ENCODE measurements at regions not wholly inside any gene's neighbourhood (a gene's known extent, or its start where the extent isn't known, plus 50 kb on each side); places are given as distances from the start of the nearest gene placed in this dataset.

DNA sequence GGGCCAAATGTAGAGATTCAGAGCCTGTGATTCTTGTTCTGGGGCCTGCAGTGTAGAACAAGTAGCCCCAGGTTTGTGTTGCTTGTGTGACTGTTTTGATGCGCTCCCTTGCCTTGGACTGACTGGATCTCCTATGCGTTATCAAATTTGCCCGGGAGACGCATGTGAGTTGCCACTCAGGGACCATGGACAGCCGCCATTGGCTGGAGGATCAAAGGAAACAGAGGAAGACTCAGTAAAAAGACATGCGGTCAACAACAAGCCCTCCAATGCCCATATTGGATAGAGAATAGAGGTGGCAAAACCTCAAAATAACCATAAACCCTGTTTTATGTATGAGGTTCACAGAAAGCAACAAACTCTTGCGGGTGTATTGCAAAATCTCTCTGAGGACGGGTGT lies 327.5 kb upstream of the IGFBP7 start:
- TF ChIP-seq, protein P1, sequence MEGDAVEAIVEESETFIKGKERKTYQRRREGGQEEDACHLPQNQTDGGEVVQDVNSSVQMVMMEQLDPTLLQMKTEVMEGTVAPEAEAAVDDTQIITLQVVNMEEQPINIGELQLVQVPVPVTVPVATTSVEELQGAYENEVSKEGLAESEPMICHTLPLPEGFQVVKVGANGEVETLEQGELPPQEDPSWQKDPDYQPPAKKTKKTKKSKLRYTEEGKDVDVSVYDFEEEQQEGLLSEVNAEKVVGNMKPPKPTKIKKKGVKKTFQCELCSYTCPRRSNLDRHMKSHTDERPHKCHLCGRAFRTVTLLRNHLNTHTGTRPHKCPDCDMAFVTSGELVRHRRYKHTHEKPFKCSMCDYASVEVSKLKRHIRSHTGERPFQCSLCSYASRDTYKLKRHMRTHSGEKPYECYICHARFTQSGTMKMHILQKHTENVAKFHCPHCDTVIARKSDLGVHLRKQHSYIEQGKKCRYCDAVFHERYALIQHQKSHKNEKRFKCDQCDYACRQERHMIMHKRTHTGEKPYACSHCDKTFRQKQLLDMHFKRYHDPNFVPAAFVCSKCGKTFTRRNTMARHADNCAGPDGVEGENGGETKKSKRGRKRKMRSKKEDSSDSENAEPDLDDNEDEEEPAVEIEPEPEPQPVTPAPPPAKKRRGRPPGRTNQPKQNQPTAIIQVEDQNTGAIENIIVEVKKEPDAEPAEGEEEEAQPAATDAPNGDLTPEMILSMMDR (IDR thresholded peaks at IDR 0.05): no peak
- no peak for TF ChIP-seq ZFX (IDR thresholded peaks at IDR 0.05; ENCODE audit: borderline replicate concordance)

All from 22Rv1 (cell line).